HepG2 (cell line): ENCODE measurements at regions not wholly inside any gene's neighbourhood (a gene's known extent, or its start where the extent isn't known, plus 50 kb on each side); places are given as distances from the start of the nearest gene placed in this dataset.

Experiments used
- AFF4 ChIP-seq: sonication (generic); formaldehyde crosslinking; IDR thresholded peaks from 2 replicates; pipeline ENCODE4 v1.4.0; 2020; ENCODE audit warnings: missing genetic modification reagents
- BCL6 ChIP-seq: IDR thresholded peaks from 2 replicates; pipeline ENCODE4 v1.6.1; 2016; ENCODE audit warnings: missing genetic modification reagents, missing compliant biosample characterization
- HNRNPL ChIP-seq: fragments of 200-400 bp; formaldehyde crosslinking; IDR thresholded peaks from 2 replicates; pipeline ENCODE4 v1.6.1; 2017; ENCODE audit warnings: mild to moderate bottlenecking, low read depth, low read length
- HOXA3 ChIP-seq: sonication (generic); formaldehyde crosslinking; IDR thresholded peaks from 2 replicates; pipeline ENCODE4 v1.5.0; 2020; ENCODE audit warnings: missing genetic modification reagents
- KLF11 ChIP-seq: IDR thresholded peaks from 2 replicates; pipeline ENCODE4 v1.6.1; 2016; ENCODE audit warnings: missing compliant biosample characterization
- MZF1 ChIP-seq: sonication (generic); formaldehyde crosslinking; IDR thresholded peaks from 2 replicates; pipeline ENCODE4 v1.8.1; 2023; ENCODE audit warnings: mild to moderate bottlenecking, missing genetic modification reagents, borderline replicate concordance
- NAIF1 ChIP-seq: sonication (generic); formaldehyde crosslinking; IDR thresholded peaks from 2 replicates; pipeline ENCODE4 v1.5.0; 2020; ENCODE audit warnings: mild to moderate bottlenecking, missing genetic modification reagents, borderline replicate concordance
- PHF20 ChIP-seq: sonication (generic); formaldehyde crosslinking; IDR thresholded peaks from 2 replicates; pipeline ENCODE4 v1.5.0; 2020; ENCODE audit warnings: mild to moderate bottlenecking, missing genetic modification reagents
- PRDM10 ChIP-seq: sonication (generic); formaldehyde crosslinking; IDR thresholded peaks from 2 replicates; pipeline ENCODE4 v1.4.0; 2020; ENCODE audit warnings: low read depth, missing genetic modification reagents
- RXRB ChIP-seq: IDR thresholded peaks from 2 replicates; pipeline ENCODE4 v1.6.1; 2016; ENCODE audit warnings: borderline replicate concordance, missing genetic modification reagents, missing compliant biosample characterization
- SRSF1 ChIP-seq: fragments of 200-400 bp; formaldehyde crosslinking; optimal IDR thresholded peaks from 2 replicates; pipeline ENCODE3; 2017; ENCODE audit warnings: mild to moderate bottlenecking, low read depth, low read length, moderate library complexity
- SYNCRIP ChIP-seq: fragments of 200-400 bp; formaldehyde crosslinking; IDR thresholded peaks from 2 replicates; pipeline ENCODE4 v1.6.1; 2018; ENCODE audit warnings: mild to moderate bottlenecking, low read depth, low read length; ENCODE audit not compliant: insufficient read depth
- TMF1 ChIP-seq: sonication (generic); formaldehyde crosslinking; IDR thresholded peaks from 2 replicates; pipeline ENCODE4 v1.8.1; 2022; ENCODE audit warnings: low read depth, missing genetic modification reagents
- ZBTB20 ChIP-seq: sonication (generic); formaldehyde crosslinking; IDR thresholded peaks from 2 replicates; pipeline ENCODE4 v1.8.1; 2023; ENCODE audit warnings: missing genetic modification reagents, low read depth, mild to moderate bottlenecking, borderline replicate concordance
- ZNF232 ChIP-seq: sonication (generic); formaldehyde crosslinking; IDR thresholded peaks from 2 replicates; pipeline ENCODE4 v1.4.0; 2020; ENCODE audit warnings: missing genetic modification reagents, borderline replicate concordance
- ZNF264 ChIP-seq: sonication (generic); formaldehyde crosslinking; IDR thresholded peaks from 2 replicates; pipeline ENCODE4 v1.4.0; 2020; ENCODE audit warnings: missing genetic modification reagents
- ZNF589 ChIP-seq: sonication (generic); formaldehyde crosslinking; conservative IDR thresholded peaks from 2 replicates; pipeline ENCODE4 v1.8.0; 2022; ENCODE audit warnings: mild to moderate bottlenecking, moderate library complexity, missing genetic modification reagents
- ZNF792 ChIP-seq: IDR thresholded peaks from 2 replicates; pipeline ENCODE4 v1.6.1; 2016
- TF ChIP-seq, protein P1 (sequence below): sonication (generic); formaldehyde crosslinking; IDR thresholded peaks from 2 replicates; pipeline ENCODE4 v1.4.0; 2020; ENCODE audit warnings: missing genetic modification reagents

- TF ChIP-seq HNRNPL (no peak), NAIF1 (CRISPR knock-in tag) (peak; percentile 69; the same call in 1 of the 2 replicates), SRSF1 (peak; percentile 88), ZNF232 (CRISPR knock-in tag) (no peak; the same call in 1 of the 2 replicates), TMF1 (CRISPR knock-in tag) (peak; percentile 12; the same call in 1 of the 2 replicates), SYNCRIP (no peak), ZBTB20 (CRISPR knock-in tag) (peak; percentile 91), HOXA3 (CRISPR knock-in tag) (no peak; the same call in 1 of the 2 replicates), KLF11 (peak; percentile 61; the same call in 1 of the 2 replicates), PRDM10 (CRISPR knock-in tag) (peak; percentile 69; the same call in 1 of the 2 replicates), PHF20 (CRISPR knock-in tag) (no peak; the same call in 1 of the 2 replicates), BCL6 (CRISPR knock-in tag) (peak; percentile 96), MZF1 (CRISPR knock-in tag) (no peak), RXRB (CRISPR knock-in tag) (peak; percentile 92), ZNF264 (CRISPR knock-in tag) (peak; percentile 73), AFF4 (no peak), ZNF792 (CRISPR knock-in tag) (peak; percentile 80), ZNF589 (peak; percentile 84)
- TF ChIP-seq, protein P1, sequence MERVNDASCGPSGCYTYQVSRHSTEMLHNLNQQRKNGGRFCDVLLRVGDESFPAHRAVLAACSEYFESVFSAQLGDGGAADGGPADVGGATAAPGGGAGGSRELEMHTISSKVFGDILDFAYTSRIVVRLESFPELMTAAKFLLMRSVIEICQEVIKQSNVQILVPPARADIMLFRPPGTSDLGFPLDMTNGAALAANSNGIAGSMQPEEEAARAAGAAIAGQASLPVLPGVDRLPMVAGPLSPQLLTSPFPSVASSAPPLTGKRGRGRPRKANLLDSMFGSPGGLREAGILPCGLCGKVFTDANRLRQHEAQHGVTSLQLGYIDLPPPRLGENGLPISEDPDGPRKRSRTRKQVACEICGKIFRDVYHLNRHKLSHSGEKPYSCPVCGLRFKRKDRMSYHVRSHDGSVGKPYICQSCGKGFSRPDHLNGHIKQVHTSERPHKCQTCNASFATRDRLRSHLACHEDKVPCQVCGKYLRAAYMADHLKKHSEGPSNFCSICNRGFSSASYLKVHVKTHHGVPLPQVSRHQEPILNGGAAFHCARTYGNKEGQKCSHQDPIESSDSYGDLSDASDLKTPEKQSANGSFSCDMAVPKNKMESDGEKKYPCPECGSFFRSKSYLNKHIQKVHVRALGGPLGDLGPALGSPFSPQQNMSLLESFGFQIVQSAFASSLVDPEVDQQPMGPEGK (CRISPR knock-in tag) = peak; percentile 100
These were observed 141.7 kb downstream of the RPLP1 start (continued) for GRCh38 chr15:69593981-69594966.
